Smooth muscle cell (in vitro differentiated cells): ENCODE measurements at regions not wholly inside any gene's neighbourhood (a gene's known extent, or its start where the extent isn't known, plus 50 kb on each side); places are given as distances from the start of the nearest gene placed in this dataset.
"Not testable (repeated sequence)": the region's sequence is repeated elsewhere in the genome, so short reads cannot be mapped to it uniquely, and the experiment has no call there.

ENCODE experiments used
- DNase-seq: peaks from one replicate; lab custom pipeline; 2025; ENCODE audit not compliant: unreplicated experiment; lab: John Stamatoyannopoulos, UW
- H2AFZ ChIP-seq: fragments of 200-600 bp; sonication (generic); 2 replicates; pipeline ENCODE4 v1.6.0; 2016; ENCODE audit warnings: antibody characterized with exemption, low read depth, mild to moderate bottlenecking
- H3F3A ChIP-seq: fragments of 200-600 bp; sonication (generic); 2 replicates; pipeline ENCODE4 v1.6.0; 2017; ENCODE audit warnings: antibody characterized with exemption, low read depth
- H3K27ac ChIP-seq: fragments of 200-600 bp; sonication (generic); 2 replicates; pipeline ENCODE4 v1.5.1; 2016; ENCODE audit warnings: low read depth, mild to moderate bottlenecking
- H3K27me3 ChIP-seq: fragments of 200-600 bp; sonication (generic); 2 replicates; pipeline ENCODE4 v1.6.1; 2016; ENCODE audit warnings: low read depth, mild to moderate bottlenecking
- H3K36me3 ChIP-seq: fragments of 200-600 bp; sonication (generic); 2 replicates; pipeline ENCODE4 v1.5.1; 2016; ENCODE audit warnings: low read depth
- H3K4me1 ChIP-seq: fragments of 200-600 bp; sonication (generic); 2 replicates; pipeline ENCODE4 v1.5.1; 2016; ENCODE audit warnings: low read depth
- H3K4me2 ChIP-seq: fragments of 200-600 bp; sonication (generic); 2 replicates; pipeline ENCODE4 v1.6.0; 2016; ENCODE audit warnings: mild to moderate bottlenecking
- H3K4me3 ChIP-seq: fragments of 200-600 bp; sonication (generic); 2 replicates; pipeline ENCODE4 v1.5.1; 2016; ENCODE audit warnings: mild to moderate bottlenecking
- H3K79me2 ChIP-seq: fragments of 200-600 bp; sonication (generic); 2 replicates; pipeline ENCODE4 v1.6.0; 2016; ENCODE audit warnings: low read depth, mild to moderate bottlenecking
- H3K9ac ChIP-seq: fragments of 200-600 bp; sonication (generic); 2 replicates; pipeline ENCODE4 v1.6.0; 2016; ENCODE audit warnings: low read depth
- H3K9me3 ChIP-seq: fragments of 200-600 bp; sonication (generic); replicated peaks from 2 replicates; pipeline ENCODE4 v1.5.1; 2016; ENCODE audit warnings: low read depth
- H4K20me1 ChIP-seq: fragments of 200-600 bp; sonication (generic); 2 replicates; pipeline ENCODE4 v1.6.0; 2016; ENCODE audit warnings: low read depth
- CTCF ChIP-seq: fragments of 200-600 bp; sonication (generic); IDR thresholded peaks from 2 replicates; pipeline ENCODE4 v1.5.1; 2017; ENCODE audit warnings: borderline replicate concordance, mild to moderate bottlenecking, antibody characterized with exemption; ENCODE audit not compliant: insufficient read depth, poor library complexity, severe bottlenecking
- WGBS: methylation state at CpG from one replicate; pipeline ENCODE4 v1.1.7; 2016; ENCODE audit warnings: low lambda C conversion rate; 5-methylcytosine and 5-hydroxymethylcytosine counted together

GRCh38 chr5:109630093-109630492, 59.6 kb upstream of the MAN2A1 start:
- Histone ChIP-seq H3K9me3 (no peaks in the 10 kb centered on the region), H3K4me1 (peaks cover 4% of the 10 kb centered on the region), H4K20me1 (no peaks in the 10 kb centered on the region), H3K27ac (no peak overlapping the region), H3K4me3 (no peak overlapping the region), H2AFZ (no peak overlapping the region), H3F3A (no peaks in the 10 kb centered on the region), H3K79me2 (no peaks in the 10 kb centered on the region), H3K4me2 (no peak overlapping the region), H3K9ac (no peak overlapping the region), H3K27me3 (peaks cover 3% of the 10 kb centered on the region), H3K36me3 (no peaks in the 10 kb centered on the region)
- no peak for DNase-seq
- TF ChIP-seq CTCF: no peak
- WGBS: 70% methylated on average over 4 of the region's 4 CpGs

GRCh38 chr5:109628591-109628990, 61.1 kb upstream of the MAN2A1 start:
- no peak overlapping the region for H3K4me3 ChIP-seq
- TF ChIP-seq CTCF: no peak
- H4K20me1 ChIP-seq: no peaks in the 10 kb centered on the region
- no peaks in the 10 kb centered on the region for H3K36me3 ChIP-seq
- no peaks in the 10 kb centered on the region for H3K9me3 ChIP-seq
- H3K27me3 ChIP-seq: peaks cover 3% of the 10 kb centered on the region
- H2AFZ ChIP-seq: no peak overlapping the region
- H3K27ac ChIP-seq: no peak overlapping the region
- 93% methylated on average over 3 of the region's 3 CpGs for WGBS
- no peak overlapping the region for H3K4me2 ChIP-seq
- peaks cover 4% of the 10 kb centered on the region for H3K4me1 ChIP-seq
- no peaks in the 10 kb centered on the region for H3F3A ChIP-seq
- no peak for DNase-seq
- no peak overlapping the region for H3K9ac ChIP-seq
- H3K79me2 ChIP-seq: no peaks in the 10 kb centered on the region

GRCh38 chr5:109621266-109621665, 68.5 kb upstream of the MAN2A1 start:
- DNase-seq, H3K79me2 ChIP-seq, H3K4me1 ChIP-seq, H3K27ac ChIP-seq, H3K4me3 ChIP-seq, H3K36me3 ChIP-seq, H4K20me1 ChIP-seq, H3F3A ChIP-seq, H2AFZ ChIP-seq, H3K4me2 ChIP-seq, H3K9ac ChIP-seq, H3K9me3 ChIP-seq: not testable (repeated sequence)
- peaks cover 16% of the 10 kb centered on the region for H3K27me3 ChIP-seq
- 93% methylated on average over 5 of the region's 5 CpGs for WGBS

GRCh38 chr5:109620651-109621050, 69.1 kb upstream of the MAN2A1 start:
- Histone ChIP-seq H3K27me3 (peaks cover 16% of the 10 kb centered on the region), H3K27ac (no peak overlapping the region), H3K9ac (no peak overlapping the region), H4K20me1 (no peaks in the 10 kb centered on the region), H3K4me1 (no peaks in the 10 kb centered on the region), H3K36me3 (no peaks in the 10 kb centered on the region), H3K9me3 (no peaks in the 10 kb centered on the region), H3F3A (no peaks in the 10 kb centered on the region), H3K79me2 (no peaks in the 10 kb centered on the region), H2AFZ (no peak overlapping the region), H3K4me2 (no peak overlapping the region), H3K4me3 (no peak overlapping the region)
- WGBS: 94% methylated on average over 1 of the region's 1 CpG
- no peak for TF ChIP-seq CTCF
- DNase-seq: no peak
